ENCODE measurements at regions not wholly inside any gene's neighbourhood (a gene's known extent, or its start where the extent isn't known, plus 50 kb on each side); places are given as distances from the start of the nearest gene placed in this dataset.

GRCh38 chr13:97520061-97520460 lies 86.1 kb downstream of the RAP2A start:
- no peak overlapping the region for H3K27ac ChIP-seq
- TF ChIP-seq ZFX (IDR thresholded peaks at IDR 0.05; ENCODE audit: borderline replicate concordance) (no peak), CTCF (IDR thresholded peaks at IDR 0.05) (no peak)

- H3K27ac ChIP-seq = no peak overlapping the region
- no peak for TF ChIP-seq ZFX (IDR thresholded peaks at IDR 0.05; ENCODE audit: borderline replicate concordance)
- TF ChIP-seq CTCF (IDR thresholded peaks at IDR 0.05) = no peak
These were observed 86.9 kb downstream of the RAP2A start for GRCh38 chr13:97520866-97521265.

- no peak for TF ChIP-seq ZFX (IDR thresholded peaks at IDR 0.05; ENCODE audit: borderline replicate concordance)
- no peak for TF ChIP-seq CTCF (IDR thresholded peaks at IDR 0.05)
- H3K27ac ChIP-seq = no peak overlapping the region
These were observed 87.8 kb downstream of the RAP2A start for GRCh38 chr13:97521726-97522125.

- TF ChIP-seq CTCF (IDR thresholded peaks at IDR 0.05) = no peak
- TF ChIP-seq ZFX (IDR thresholded peaks at IDR 0.05; ENCODE audit: borderline replicate concordance) = no peak
These were observed 88.3 kb downstream of the RAP2A start for GRCh38 chr13:97522243-97522642.

GRCh38 chr13:97526556-97526955 lies 92.6 kb downstream of the RAP2A start:
- no peak overlapping the region for H3K27ac ChIP-seq
- TF ChIP-seq CTCF (IDR thresholded peaks at IDR 0.05) (no peak), ZFX (IDR thresholded peaks at IDR 0.05; ENCODE audit: borderline replicate concordance) (no peak)

More at GRCh38 chr13:97522243-97522642, 88.3 kb downstream of the RAP2A start:
- no peak overlapping the region for H3K27ac ChIP-seq

- TF ChIP-seq CTCF (IDR thresholded peaks at IDR 0.05) = no peak
- TF ChIP-seq ZFX (IDR thresholded peaks at IDR 0.05; ENCODE audit: borderline replicate concordance) = no peak
- no peak overlapping the region for H3K27ac ChIP-seq
These were observed 94.5 kb downstream of the RAP2A start for GRCh38 chr13:97528518-97528917.

GRCh38 chr13:97534540-97534939 lies 100.6 kb downstream of the RAP2A start:
- TF ChIP-seq ZFX (IDR thresholded peaks at IDR 0.05; ENCODE audit: borderline replicate concordance) = no peak
- no peak for TF ChIP-seq CTCF (IDR thresholded peaks at IDR 0.05)
- H3K27ac ChIP-seq = no peak overlapping the region

Measured in 22Rv1 (cell line).